ENCODE measurements at regions not wholly inside any gene's neighbourhood (a gene's known extent, or its start where the extent isn't known, plus 50 kb on each side); places are given as distances from the start of the nearest gene placed in this dataset.

DNA sequence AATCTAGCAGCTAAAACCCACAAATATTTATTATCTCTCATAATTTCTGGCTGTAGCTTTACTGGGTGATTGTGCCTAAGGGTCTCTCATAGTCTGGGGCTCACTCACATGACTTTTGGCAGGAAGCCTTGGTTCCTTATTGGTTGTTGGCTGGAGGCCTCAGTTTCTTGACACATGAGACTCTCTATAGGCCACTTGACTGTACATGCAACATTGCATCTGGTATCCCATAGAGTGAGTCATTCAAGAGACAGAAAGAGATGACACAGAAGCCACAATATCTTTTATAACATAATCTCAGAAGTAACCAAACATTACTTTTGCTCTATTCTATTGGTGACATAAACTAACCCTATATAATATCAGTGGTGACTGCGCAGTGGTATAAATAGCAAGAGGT, 128.5 kb upstream of the HNRNPU start:
- TF ChIP-seq GATA2 (IDR thresholded peaks at IDR 0.05; ENCODE audit: low read depth, low read length) (no peak), GATA3 (IDR thresholded peaks at IDR 0.05; ENCODE audit: low read depth, low read length) (no peak)
